ENCODE measurements at regions not wholly inside any gene's neighbourhood (a gene's known extent, or its start where the extent isn't known, plus 50 kb on each side); places are given as distances from the start of the nearest gene placed in this dataset.
A peak's percentile ranks its signal among the peaks of the same experiment; 100 is the strongest.

DNA sequence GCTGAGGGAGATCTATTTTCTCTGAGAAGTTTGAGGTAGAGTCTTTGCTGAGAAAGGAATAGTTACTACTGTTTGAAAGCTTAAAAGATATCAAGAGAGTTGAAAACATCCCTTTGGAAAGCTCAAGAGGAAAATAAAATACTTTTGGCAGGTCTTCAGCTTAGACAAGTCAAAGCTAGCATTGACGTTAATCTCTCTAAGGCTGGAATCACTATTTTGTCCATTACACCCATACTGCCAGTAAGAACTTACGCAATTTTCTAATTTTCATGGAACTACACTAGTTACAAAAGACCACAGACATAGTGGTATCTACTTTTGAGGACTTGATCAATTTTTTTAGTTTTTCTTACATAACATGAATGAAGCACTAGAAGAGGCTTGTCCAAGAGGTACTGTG lies 494.9 kb downstream of the PSAT1 start:
- no peak for DNase-seq
- in situ Hi-C loops (cut with HindIII; ENCODE audit: low pct_ligation_motif_present, low pct_unique_long_range_greater_than_20kb, low sequenced_read_pairs), result no loop called here

DNA sequence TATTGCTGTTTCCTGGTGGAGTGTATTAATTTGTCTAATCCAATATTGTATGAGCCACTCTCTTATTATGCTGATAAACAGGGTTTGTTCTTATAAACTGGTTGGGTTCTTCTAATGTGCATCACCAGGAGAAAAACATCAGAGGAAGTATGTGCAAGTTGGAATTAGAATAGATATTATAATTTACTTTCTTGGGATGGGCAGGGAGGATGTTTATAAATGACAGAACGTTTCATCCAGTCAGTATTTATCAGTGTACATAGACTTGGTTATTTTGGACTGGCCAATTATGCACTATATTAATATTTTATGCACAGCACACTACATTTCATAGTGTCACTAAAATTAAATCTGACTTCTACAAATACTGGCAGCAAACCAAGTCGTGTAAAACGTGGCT lies 495.8 kb downstream of the PSAT1 start:
- no peak for DNase-seq
- in situ Hi-C loops (cut with HindIII; ENCODE audit: low pct_ligation_motif_present, low pct_unique_long_range_greater_than_20kb, low sequenced_read_pairs), result no loop called here

DNA sequence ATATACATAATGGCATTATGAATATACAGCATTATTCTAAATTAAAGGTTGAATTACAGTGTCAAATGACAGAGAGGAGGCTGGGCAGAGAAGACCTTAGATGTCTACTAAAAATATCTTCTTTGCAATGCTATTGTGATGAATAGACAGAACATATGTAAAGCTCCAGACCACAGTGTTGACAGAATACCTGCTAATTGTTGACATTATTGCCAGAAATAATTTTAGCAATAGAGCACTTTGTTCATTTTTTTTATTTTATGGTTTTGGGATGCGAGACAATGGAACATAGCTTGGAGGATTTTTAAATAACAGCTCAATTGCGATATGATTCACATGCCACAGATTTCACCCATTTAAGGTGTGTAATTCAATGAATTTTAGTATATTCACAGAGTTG lies 508.8 kb downstream of the PSAT1 start:
- DNase-seq, result no peak
- in situ Hi-C loops (cut with HindIII; ENCODE audit: low pct_ligation_motif_present, low pct_unique_long_range_greater_than_20kb, low sequenced_read_pairs), result no loop called here

DNA sequence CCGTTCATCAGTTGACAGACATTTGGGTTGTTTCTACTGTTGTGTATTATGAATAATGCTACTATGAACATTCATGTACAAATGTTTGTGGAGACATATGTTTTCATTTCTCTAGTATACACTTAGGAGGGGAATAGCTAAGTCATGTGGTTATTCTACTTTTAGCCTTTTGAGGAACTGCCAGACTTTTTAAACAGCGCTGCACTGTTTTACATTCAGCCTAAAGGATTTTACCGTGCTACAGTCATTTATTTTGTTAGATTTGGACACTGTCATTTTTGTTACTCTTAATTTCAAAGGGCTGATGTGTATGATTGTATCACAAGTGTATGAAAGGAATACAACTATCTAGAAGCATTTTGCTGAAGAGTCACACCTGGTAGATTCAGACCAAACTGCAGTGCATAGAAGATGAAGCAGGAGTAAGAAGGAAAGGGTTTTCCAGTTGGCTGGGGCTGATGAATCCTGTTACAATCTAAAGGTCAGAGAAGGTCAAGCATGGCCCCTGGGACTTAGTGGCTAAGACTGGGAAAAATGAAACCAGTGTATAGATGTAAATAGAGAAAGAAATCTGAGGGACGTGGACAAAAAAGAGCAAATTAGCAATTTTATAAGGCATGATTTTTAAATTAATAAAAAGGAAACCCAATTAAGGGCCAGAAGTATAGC lies 509.7 kb downstream of the PSAT1 start:
- DNase-seq, result peak; percentile 80

DNA sequence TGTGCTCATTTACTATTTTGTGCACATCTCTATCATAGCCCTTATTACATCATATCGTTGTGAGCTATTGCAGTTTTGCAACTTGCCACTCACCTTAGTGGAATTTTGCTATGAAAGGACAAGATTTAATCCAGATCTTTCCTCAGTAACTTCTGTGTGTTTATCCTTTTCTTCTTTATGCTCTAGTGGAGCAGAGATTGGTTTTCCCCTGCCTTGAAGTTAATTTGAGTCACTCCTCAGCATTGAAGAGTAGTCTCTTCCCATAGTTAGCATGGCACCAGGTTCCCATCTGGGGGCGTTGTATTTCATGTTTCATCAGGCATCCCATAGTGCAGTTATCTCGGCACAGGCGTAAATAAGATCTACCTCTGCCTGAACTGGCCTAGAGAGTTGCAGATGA lies 510.4 kb downstream of the PSAT1 start:
- peak; percentile 82 for DNase-seq
- in situ Hi-C loops (cut with HindIII; ENCODE audit: low pct_ligation_motif_present, low pct_unique_long_range_greater_than_20kb, low sequenced_read_pairs), result no loop called here

More for the DNA sequence above, 509.7 kb downstream of the PSAT1 start:
- in situ Hi-C loops (cut with HindIII; ENCODE audit: low pct_ligation_motif_present, low pct_unique_long_range_greater_than_20kb, low sequenced_read_pairs), result no loop called here

DNA sequence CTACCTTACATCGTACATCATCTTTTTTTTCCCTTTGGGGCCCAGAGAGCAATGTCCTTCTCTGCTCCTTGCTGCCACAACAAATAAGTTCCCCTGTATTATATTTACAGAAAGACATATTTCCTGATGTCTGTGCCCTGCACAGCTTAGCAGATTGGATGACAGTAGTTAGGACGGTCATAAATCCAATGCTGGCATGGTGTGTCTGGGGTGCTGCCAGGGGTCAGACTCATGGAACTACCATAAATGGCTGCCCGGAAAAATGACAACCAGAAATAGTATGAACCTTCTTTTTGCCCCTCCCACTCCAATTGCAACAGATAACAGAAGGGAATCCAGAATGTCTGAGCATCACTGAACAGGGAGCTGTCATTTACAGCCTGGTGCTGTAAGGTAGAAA lies 511.1 kb downstream of the PSAT1 start:
- DNase-seq, result no peak
- in situ Hi-C loops (cut with HindIII; ENCODE audit: low pct_ligation_motif_present, low pct_unique_long_range_greater_than_20kb, low sequenced_read_pairs), result no loop called here

DNA sequence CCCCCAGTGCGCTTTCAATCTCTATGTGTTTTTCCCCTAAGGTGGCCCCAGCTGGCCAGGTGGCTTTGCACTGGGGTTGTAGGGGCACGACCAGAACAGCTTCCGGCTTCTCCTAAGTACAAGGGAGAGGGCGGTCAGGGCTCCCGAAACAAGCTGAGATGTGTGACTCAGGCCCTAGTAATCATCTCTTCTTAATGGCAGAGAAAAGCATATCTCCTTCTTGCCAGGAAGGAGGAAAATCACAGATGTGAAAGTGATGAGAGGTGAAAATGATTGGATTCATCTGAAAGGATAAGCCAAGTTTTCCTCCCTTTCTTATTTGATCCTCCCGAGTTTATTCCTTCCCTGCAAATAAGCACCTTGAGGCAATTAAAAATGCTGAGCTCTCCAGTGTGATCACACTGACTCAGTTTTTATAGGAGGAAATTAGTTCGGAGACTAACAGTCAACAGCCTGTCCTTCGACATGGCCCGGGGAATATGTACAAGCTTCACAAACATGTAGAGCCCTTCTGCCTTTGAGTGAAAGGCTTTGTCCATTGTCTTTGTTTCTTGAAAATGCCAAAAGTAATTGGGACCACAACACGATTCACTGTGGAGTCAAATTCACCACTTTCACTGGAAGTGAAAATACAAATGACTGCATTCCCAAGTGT lies 514.8 kb downstream of the PSAT1 start:
- in situ Hi-C loops (cut with HindIII; ENCODE audit: low pct_ligation_motif_present, low pct_unique_long_range_greater_than_20kb, low sequenced_read_pairs), result no loop called here
- no peak for DNase-seq

DNA sequence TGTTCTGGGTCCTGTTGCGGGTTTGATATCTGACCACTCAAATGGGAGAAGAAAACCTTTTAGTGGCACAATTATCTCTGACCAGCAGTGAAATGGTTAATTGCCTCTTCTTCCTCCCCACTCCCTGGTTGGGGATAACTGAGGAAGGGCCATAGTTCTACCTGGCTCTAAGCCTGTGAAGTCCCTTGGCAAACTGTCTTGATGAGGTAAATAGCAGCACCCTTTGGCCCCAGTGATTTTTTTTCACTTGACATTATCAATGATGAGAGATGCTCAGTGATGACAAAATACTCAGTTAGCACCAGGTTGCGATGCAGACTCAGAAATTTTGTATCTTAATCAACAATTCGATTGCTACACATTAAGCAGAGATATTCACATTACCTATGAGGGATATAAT lies 515.7 kb downstream of the PSAT1 start:
- DNase-seq, result no peak
- in situ Hi-C loops (cut with HindIII; ENCODE audit: low pct_ligation_motif_present, low pct_unique_long_range_greater_than_20kb, low sequenced_read_pairs), result no loop called here

DNA sequence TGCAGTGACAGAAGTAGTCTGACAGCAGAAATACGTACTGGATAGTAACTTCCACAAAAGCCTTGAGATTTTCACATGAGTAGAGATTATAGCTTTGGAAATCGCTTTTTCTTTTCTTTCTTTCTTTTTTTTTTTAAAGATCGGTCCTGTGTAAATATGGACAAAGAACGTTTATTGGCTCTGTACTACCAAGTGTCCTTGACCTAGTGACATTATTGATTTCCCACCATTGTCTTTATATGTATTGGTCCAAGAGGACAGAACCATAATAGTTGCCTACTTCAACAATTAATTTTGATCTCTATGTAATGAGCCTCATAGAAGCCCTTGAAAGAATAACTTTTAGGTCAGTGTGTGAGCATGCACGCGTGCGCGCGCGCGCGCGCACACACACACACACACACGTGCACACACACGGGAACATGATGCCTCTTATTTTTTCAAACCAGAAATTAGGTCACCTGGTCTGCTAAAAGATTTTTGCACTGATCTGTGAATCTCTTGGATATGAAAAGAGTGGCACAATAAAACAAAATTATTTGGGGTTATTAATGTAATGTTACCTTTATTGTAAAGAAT lies 516.8 kb downstream of the PSAT1 start:
- no peak for DNase-seq
- in situ Hi-C loops (cut with HindIII; ENCODE audit: low pct_ligation_motif_present, low pct_unique_long_range_greater_than_20kb, low sequenced_read_pairs), result no loop called here

DNA sequence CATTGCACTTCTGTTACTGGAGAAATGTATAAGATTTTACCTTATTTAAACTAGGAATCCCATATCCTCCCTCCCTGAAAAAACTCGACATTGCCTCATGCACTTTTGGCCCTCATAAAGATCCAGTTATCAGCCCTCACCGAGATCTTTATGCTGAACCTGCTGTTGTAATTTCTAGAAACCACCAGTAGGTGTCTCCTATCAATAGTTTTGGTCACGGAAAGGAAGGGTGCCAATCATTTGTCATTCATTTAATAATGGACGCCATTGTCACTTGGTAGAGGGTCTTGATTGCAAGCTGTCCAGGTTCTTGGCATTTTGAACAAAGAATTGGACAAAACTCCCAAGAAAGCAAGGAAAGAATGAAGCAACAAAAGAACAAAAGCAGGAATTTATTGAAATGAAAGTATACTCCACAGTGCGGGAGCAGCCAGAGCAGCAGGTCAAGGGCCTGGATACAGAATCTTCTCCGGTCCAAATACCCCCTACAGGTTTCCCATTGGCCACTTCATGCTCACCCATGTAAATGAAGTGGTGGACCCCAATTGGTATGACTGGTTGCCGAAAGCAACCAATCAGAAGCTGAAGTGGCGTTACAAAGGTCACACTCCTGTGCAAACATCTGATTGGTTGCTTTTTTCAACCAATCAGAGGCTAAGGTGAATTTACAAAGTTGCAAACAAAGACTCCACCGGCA lies 524.3 kb downstream of the PSAT1 start:
- in situ Hi-C loops (cut with HindIII; ENCODE audit: low pct_ligation_motif_present, low pct_unique_long_range_greater_than_20kb, low sequenced_read_pairs), result no loop called here

DNA sequence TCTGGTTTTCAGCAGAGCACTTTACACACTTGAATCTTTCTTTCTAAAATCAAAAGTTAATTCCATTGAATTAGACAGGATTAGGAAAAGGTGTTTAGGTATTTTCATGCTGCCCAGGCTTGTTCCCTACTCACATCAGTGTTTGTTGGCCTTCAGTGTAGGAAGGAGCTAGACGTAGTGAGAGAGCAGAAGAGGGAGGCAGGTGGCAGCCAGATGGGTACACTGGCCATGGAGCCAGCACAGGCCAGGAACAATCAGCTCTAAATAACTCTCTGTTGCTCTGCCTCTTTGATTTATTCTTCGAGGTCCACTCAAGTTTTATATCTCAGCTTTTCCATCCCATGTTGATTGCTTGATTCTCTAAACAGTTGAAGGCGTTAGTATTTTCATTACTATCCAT lies 529.6 kb downstream of the PSAT1 start:
- no peak for DNase-seq
- in situ Hi-C loops (cut with HindIII; ENCODE audit: low pct_ligation_motif_present, low pct_unique_long_range_greater_than_20kb, low sequenced_read_pairs), result no loop called here

More for the DNA sequence above, 524.3 kb downstream of the PSAT1 start:
- peak; percentile 56 for DNase-seq

DNA sequence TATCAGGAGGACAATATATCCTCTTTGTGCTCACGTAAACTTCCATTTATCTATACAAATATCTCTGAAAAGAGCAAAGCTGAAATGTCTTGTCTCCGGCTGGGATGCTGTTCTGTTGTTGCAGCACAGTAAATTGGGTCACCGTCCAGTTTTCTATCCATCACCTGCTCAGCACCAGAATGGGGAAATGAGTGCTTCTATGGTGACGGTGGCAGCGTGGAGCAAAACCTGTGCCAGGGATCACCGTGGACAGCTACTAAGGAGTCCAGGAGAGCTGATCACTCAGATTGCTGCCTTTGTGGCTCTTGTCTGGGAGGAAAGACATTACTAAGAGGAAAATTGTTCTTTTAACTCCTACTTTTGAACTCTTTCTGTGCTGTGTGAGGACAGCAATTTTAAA lies 531.6 kb downstream of the PSAT1 start:
- no peak for DNase-seq
- in situ Hi-C loops (cut with HindIII; ENCODE audit: low pct_ligation_motif_present, low pct_unique_long_range_greater_than_20kb, low sequenced_read_pairs), result no loop called here

DNA sequence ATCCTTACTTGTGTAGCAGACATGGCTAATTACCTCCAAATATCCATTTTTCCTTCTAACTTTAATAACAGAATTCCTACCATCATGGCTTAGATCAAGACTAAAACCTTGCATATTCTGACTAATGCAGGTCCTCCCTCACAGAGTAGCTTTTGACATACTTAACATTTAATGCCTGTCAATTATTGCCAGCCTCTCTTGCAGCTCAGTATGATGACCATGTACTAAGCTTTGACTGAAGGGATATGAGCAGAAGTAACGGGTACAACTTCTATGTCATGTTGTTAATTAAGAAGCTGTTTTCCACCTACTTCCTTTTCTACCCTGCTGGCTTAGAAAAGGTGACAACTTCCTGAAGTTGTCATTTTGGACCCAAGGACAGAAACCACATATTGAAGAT lies 533.4 kb downstream of the PSAT1 start:
- in situ Hi-C loops (cut with HindIII; ENCODE audit: low pct_ligation_motif_present, low pct_unique_long_range_greater_than_20kb, low sequenced_read_pairs), result no loop called here
- no peak for DNase-seq

DNA sequence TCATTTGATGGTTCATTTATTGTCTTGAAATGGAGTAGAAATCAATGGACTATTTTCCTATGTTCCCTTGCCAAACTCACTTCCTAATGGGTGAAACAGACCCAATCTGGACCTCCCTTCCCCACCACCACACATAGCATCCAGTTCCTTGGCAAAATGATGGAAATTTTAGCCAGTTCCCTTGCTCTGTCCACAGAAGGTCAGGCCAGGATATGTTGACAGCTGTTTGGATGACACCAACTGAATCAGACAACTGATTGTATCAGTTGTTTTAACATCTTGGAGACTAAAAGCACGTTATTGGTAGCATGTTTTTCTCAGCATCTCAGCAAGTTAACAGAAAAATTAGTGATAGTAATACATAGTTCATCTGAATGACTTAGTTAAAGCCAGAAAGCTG lies 534.8 kb downstream of the PSAT1 start:
- in situ Hi-C loops (cut with HindIII; ENCODE audit: low pct_ligation_motif_present, low pct_unique_long_range_greater_than_20kb, low sequenced_read_pairs), result no loop called here
- DNase-seq, result no peak

DNA sequence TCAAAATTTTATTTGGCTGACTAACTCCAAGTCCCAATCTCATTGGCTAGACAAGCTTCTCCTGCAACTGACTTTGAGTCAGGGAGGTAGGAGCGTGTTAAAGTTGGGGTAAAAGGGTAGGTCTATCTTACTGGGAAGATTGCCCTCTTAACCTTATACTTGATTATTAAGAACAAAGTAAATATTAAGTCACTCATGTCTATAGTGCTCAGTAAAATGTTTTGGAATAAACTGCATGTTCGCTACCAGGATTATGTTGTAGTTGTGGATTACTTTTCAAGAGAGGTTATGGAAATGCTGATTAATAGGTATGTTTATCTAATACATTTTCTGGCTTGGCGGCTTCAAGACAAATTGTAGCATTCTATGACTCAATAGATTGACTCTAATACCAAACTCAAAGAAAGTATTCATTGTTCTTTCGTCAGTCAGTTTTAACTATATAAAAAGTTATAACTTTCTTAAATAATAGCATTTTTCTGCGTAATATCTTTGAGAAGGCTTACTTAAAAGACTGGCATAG lies 539.1 kb downstream of the PSAT1 start:
- no peak for DNase-seq
- in situ Hi-C loops (cut with HindIII; ENCODE audit: low pct_ligation_motif_present, low pct_unique_long_range_greater_than_20kb, low sequenced_read_pairs), result no loop called here

DNA sequence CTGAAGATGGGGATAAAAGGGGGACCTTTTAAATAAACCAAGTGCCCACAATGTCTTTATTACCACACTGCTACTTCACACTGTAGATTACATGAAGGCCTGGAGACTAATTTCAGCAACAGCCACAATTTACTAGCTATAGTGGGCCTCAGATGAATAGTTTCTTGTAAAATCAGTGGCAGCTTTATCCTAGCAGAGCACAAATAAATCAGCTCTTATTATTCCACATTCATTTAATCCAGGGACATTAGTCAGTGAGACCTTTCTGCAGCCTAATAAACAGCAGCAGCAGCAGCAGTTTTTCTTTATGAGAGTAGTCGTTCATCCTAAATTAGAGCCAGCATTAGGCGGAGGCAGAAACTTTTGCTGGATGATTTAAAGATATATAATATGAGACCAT lies 542.3 kb downstream of the PSAT1 start:
- in situ Hi-C loops (cut with HindIII; ENCODE audit: low pct_ligation_motif_present, low pct_unique_long_range_greater_than_20kb, low sequenced_read_pairs), result no loop called here
- no peak for DNase-seq

DNA sequence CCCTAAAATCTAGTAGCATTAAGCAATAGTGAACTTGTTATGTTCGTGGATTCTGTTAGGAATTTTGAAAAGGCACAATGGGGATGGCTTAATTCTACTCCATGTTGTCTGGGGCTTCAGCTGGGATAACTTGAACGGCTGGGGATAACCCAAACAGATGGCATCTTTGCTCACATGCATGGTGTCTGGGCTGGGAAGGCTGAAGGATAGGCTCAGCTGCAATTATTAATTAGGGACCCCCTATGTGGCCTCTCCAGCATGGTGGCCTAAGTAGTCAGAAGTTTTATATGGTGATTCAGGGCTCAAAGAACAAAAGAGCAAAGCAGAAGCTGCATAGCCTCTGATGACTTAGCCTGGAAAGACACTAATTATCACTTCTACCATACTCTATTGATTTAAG lies 551.1 kb downstream of the PSAT1 start:
- in situ Hi-C loops (cut with HindIII; ENCODE audit: low pct_ligation_motif_present, low pct_unique_long_range_greater_than_20kb, low sequenced_read_pairs), result no loop called here
- DNase-seq, result no peak

DNA sequence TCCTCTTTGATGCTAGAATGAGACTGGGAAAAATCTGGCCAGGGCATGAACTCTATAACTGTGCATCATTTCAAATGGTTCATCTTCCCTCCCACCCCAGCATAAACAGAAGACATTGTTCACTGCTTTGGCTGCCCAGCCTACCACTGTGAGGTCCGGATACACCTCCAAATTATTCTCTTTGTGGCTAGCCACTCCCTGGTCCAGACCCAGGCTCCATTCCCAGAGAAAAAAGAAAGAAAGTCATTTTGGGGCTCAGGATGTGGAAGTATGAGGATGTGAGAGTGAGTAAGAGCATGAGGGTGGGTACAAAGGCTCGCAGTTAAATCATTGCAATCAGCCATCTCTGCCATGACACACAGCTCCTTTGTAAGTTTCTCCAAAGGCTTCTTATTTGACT lies 559.2 kb downstream of the PSAT1 start:
- DNase-seq, result no peak
- in situ Hi-C loops (cut with HindIII; ENCODE audit: low pct_ligation_motif_present, low pct_unique_long_range_greater_than_20kb, low sequenced_read_pairs), result no loop called here

DNA sequence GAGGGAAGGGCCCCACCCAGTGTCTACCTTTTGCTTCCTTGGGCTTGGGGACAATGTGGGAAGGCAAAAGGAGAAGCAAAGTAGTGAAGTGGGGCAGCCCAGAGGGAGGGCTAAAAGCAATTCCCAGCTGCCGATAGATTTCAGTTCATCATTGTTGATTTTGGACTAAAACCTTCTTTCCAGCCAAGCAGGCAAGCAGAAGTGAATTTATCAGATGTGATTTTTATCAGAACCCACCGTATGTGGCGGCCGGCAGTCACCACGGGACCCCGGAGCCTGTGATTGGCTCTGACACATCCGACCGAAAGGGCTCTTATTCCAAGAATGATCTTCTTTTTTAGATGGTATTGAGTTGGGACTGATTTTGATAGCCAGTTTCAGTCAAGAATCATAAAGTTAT lies 559.9 kb downstream of the PSAT1 start:
- in situ Hi-C loops (cut with HindIII; ENCODE audit: low pct_ligation_motif_present, low pct_unique_long_range_greater_than_20kb, low sequenced_read_pairs), result no loop called here
- DNase-seq, result no peak
